Spinal cord (tissue), 9 donors: ENCODE measurements at regions not wholly inside any gene's neighbourhood (a gene's known extent, or its start where the extent isn't known, plus 50 kb on each side); places are given as distances from the start of the nearest gene placed in this dataset.
A peak's percentile ranks its signal among the peaks of the same experiment; 100 is the strongest.

Experiments
- DNase-seq, 6 donors: peaks; one replicate each; pipeline versions ENCODE4 v3.0.0 to v3.0.0-alpha.2; 2013 to 2015; ENCODE audit warnings: low spot score in 6 of 6, low read depth in 4 of 6
- H3K27ac ChIP-seq: one replicate; pipeline ENCODE4 v1.5.1; 2013; ENCODE audit warnings: low read depth, low read length, control low read depth
- H3K27me3 ChIP-seq: one replicate; pipeline ENCODE4 v1.6.1; 2013; ENCODE audit warnings: low read length; ENCODE audit not compliant: control insufficient read depth, insufficient read depth
- H3K36me3 ChIP-seq: one replicate; pipeline ENCODE4 v1.6.1; 2013; ENCODE audit warnings: low read length; ENCODE audit not compliant: control insufficient read depth, insufficient read depth
- H3K4me1 ChIP-seq: one replicate; pipeline ENCODE4 v1.6.1; 2013; ENCODE audit warnings: low read length; ENCODE audit not compliant: control insufficient read depth, insufficient read depth
- H3K4me3 ChIP-seq: one replicate; pipeline ENCODE4 v1.5.1; 2013; ENCODE audit warnings: low read depth, low read length, control low read depth
- H3K9me3 ChIP-seq: one replicate; pipeline ENCODE4 v1.6.1; 2013; ENCODE audit warnings: low read length; ENCODE audit not compliant: control insufficient read depth, insufficient read depth
- WGBS: methylation state at CpG from one replicate; pipeline ENCODE4 v1.1.5; 2013; ENCODE audit warnings: missing lambda C conversion rate; ENCODE audit not compliant: insufficient coverage; 5-methylcytosine and 5-hydroxymethylcytosine counted together
- donor health status: healthy.

DNA sequence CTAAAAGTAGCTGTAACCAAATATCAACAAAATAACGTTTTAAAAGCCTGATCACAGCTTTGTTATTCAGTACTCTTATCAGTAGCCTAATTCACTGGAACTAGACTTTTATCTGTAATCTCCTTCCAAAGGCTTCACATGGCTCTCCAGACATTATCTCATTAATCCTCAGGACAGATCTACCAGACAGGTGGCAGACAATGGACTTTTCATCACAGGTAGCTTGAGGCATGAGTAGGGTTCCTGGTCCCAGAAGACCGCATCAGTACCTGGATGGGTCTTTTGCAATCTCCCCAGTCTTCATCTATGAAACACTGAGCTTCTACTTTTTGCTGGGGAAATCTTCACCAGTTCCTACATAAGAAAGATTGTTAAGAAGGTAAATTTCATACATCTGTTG, 132.2 kb upstream of the FOXD3 start:
- H3K36me3 ChIP-seq: no peaks in the 10 kb centered on the region
- H3K4me3 ChIP-seq: no peak overlapping the region
- WGBS: 0% methylated on average over 1 of the region's 2 CpGs
- no peak overlapping the region for H3K27ac ChIP-seq
- peaks cover 2% of the 10 kb centered on the region for H3K27me3 ChIP-seq
- H3K9me3 ChIP-seq: no peaks in the 10 kb centered on the region
- H3K4me1 ChIP-seq: no peaks in the 10 kb centered on the region
- no peak for DNase-seq

DNA sequence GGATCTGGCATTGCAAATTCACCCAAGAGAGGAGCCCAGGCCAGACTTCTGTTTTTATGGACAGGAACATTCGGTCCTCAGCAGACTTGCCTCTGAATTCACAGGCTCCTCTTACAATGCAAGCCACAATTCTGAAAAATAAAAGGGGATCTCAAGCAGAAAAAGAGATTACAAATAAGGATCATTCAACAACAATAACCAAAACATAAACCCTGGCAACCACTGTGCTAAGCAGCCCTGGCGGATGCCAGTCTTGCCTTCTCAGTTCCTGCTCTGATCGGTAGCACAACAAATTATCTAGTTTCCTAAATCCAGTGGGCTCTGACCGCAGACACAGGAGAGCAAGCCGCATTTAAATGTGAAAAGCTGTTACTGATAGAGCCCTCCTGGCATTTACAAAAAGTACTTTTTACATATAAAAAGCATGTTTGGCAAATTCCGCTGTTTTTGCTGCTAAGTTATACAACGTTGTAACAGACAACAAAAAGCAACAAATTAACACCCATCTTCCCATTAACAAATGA, 123.4 kb upstream of the FOXD3 start:
- Histone ChIP-seq H3K27ac (no peak overlapping the region), H3K27me3 (no peaks in the 10 kb centered on the region), H3K9me3 (no peaks in the 10 kb centered on the region), H3K4me1 (peaks cover 4% of the 10 kb centered on the region), H3K4me3 (no peak overlapping the region), H3K36me3 (no peaks in the 10 kb centered on the region)
- peak in 4 of 6 donors; percentile 12 to 61 (median 36) for DNase-seq
- WGBS: 9% methylated on average over 4 of the region's 7 CpGs

DNA sequence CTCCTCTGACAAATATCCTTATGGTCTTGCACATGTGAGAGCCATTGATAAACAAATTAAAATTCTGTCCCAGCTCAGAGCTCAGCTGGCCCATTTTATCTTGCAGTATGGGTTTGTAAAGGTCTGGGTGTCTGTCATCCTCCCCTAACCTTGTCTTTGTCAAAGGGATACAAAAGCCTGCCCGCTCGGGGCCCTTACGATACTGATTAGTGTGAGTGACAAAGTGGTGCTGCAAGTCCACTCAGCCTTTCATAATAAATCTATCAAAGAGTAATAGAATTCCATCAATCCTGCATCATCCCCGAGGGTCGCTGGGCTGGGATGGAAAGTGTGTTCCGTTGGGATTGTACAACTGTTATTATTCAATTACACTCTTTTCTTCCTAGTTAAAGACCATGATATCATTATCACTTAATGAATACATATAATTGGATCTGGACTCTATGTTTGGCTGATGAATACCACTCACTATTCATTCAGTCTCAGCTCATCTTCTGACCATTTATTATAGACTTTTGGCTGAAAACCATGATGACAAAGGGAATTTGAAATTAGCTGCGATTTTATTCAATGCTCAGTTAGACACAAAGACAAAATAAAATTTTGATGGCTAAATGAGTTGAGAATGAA, 122.5 kb upstream of the FOXD3 start:
- peak in 2 of 6 donors; percentile 21 to 61 for DNase-seq
- Histone ChIP-seq H3K27ac (no peak overlapping the region), H3K4me3 (no peak overlapping the region), H3K36me3 (no peaks in the 10 kb centered on the region), H3K4me1 (peaks cover 4% of the 10 kb centered on the region), H3K9me3 (no peaks in the 10 kb centered on the region), H3K27me3 (no peaks in the 10 kb centered on the region)
- no CpG with 5 or more reads among the region's 7 CpGs for WGBS

DNA sequence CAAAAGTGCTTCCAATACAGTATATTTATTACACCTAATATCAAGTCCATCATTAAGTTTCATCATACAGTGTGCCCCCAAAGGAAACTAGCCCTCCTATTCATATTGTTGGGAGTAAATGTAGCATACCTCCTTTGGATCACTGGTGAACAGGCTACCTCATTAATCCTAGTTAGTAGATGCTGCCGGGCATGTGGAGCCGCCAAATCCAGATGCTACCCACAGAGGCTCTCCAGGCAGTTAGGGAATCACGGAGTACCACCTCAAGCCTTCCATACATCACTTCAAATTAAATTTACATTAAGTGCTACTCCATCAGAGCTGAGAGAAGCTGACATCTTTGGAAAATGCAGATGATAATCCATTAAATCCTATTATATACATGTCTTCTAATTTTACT, 121.7 kb upstream of the FOXD3 start:
- H3K36me3 ChIP-seq: no peaks in the 10 kb centered on the region
- peaks cover 4% of the 10 kb centered on the region for H3K4me1 ChIP-seq
- no peak overlapping the region for H3K27ac ChIP-seq
- H3K4me3 ChIP-seq: no peak overlapping the region
- no peaks in the 10 kb centered on the region for H3K9me3 ChIP-seq
- 31% methylated on average over 3 of the region's 3 CpGs for WGBS
- peak in 2 of 6 donors; percentile 20 to 35 for DNase-seq
- no peaks in the 10 kb centered on the region for H3K27me3 ChIP-seq

DNA sequence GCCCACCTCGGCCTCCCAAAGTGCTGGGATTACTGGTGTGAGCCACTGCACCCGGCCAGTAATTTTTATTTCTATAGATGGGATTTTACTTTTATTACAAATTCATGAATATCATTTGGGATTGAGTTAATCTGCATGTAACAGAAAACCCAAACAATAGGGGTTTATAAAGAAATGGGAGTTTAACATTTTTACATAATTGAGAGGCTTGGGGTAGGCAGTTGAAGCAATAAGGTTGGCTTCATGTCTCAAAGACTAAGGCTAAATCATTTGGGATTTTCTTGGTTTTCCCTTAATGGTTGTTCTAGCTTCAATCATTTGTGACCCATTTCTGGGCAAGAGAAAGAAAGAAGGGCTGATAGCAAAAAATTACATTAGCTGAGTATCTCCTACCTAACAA, 118.7 kb upstream of the FOXD3 start:
- WGBS: no CpG with 5 or more reads among the region's 2 CpGs
- DNase-seq: no peak
- Histone ChIP-seq H3K9me3 (no peaks in the 10 kb centered on the region), H3K36me3 (no peaks in the 10 kb centered on the region), H3K27me3 (no peaks in the 10 kb centered on the region), H3K4me1 (peaks cover 3% of the 10 kb centered on the region), H3K4me3 (no peak overlapping the region), H3K27ac (no peak overlapping the region)

DNA sequence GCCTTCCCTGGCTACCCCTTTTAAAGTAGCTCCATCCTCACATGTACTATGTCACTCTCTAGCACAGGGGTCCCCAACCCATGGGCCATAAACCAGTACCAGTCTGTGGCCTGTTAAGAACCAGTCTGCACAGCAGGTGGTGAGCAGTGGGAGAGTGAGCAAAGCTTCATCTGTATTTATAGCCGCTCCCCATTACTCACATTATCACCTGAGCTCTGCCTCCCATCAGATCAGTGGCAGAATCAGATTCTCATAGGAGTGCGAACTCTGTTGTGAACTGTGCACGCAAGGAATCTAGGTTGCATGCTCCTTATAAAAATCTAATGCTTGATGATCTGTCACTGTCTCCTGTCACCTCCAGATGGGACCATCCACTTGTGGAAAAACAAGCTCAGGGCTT, 116.6 kb upstream of the FOXD3 start:
- Histone ChIP-seq H3K27ac (no peak overlapping the region), H3K9me3 (no peaks in the 10 kb centered on the region), H3K27me3 (peaks cover 2% of the 10 kb centered on the region), H3K4me3 (no peak overlapping the region), H3K4me1 (no peaks in the 10 kb centered on the region), H3K36me3 (no peaks in the 10 kb centered on the region)
- DNase-seq: no peak
- 100% methylated on average over 2 of the region's 3 CpGs for WGBS

DNA sequence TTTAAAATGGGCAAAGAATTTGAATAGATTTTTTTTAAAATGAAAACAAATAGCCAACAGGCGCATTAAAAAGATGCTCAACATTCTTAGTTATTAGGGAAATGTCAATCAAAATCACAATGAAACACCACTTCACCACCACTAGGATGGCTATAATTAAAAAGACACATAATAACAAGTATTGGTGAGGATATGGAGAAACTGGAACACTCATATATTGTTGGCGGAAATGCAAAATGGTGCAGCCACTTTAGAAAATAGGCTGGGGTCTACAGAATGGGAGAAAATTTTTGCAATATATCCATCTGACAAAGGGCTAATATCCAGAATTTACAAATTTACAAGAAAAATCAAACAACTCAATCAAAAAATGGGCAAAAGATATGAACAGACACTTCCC, 107.8 kb upstream of the FOXD3 start:
- Histone ChIP-seq H3K4me1 (no peaks in the 10 kb centered on the region), H3K27ac (no peak overlapping the region), H3K4me3 (no peak overlapping the region), H3K9me3 (no peaks in the 10 kb centered on the region), H3K27me3 (no peaks in the 10 kb centered on the region), H3K36me3 (no peaks in the 10 kb centered on the region)
- no peak for DNase-seq
- no CpG with 5 or more reads among the region's 2 CpGs for WGBS

DNA sequence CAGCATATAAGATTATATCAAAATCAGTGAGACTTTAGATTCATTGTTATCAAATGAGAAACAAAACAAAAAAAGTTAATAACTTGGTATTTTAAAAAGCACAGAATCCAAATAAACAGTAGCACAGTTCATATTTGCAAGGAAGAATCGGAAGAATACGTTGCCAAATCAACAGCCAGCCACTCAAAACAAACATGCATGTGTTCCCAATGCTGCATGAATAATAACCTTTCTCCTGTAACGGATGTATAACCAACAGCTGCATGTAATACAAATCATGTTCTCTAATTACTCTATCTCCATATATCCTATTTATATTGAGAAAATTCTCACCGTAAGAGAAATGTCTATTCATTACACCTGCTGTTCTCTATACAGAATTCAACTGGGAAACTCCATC, 98.9 kb upstream of the FOXD3 start:
- H3K9me3 ChIP-seq: no peaks in the 10 kb centered on the region
- WGBS: no CpG with 5 or more reads among the region's 4 CpGs
- H3K4me3 ChIP-seq: no peak overlapping the region
- no peaks in the 10 kb centered on the region for H3K36me3 ChIP-seq
- H3K27me3 ChIP-seq: no peaks in the 10 kb centered on the region
- no peaks in the 10 kb centered on the region for H3K4me1 ChIP-seq
- DNase-seq: no peak
- no peak overlapping the region for H3K27ac ChIP-seq

DNA sequence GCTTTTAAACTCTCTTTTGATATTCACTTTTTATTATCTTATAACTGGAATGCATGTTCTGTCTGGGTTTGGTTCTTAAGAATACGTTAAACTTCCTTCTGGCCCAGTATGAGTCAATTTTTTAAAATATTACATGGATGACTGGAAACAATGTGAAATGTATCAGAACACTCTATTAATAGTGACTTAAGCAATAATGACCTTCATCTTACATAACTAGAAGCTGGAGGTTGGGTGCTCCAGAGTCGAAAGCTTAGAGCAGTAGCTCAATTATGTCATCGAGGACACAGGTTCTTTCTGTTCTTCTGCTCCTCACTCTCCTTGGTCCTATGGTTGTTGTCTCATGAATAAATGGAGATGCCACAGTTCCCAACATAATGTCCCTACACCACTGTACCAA, 91.6 kb upstream of the FOXD3 start:
- no CpG with 5 or more reads among the region's 3 CpGs for WGBS
- H3K4me1 ChIP-seq: no peaks in the 10 kb centered on the region
- H3K27me3 ChIP-seq: no peaks in the 10 kb centered on the region
- no peak overlapping the region for H3K27ac ChIP-seq
- H3K4me3 ChIP-seq: no peak overlapping the region
- H3K36me3 ChIP-seq: no peaks in the 10 kb centered on the region
- peaks cover 2% of the 10 kb centered on the region for H3K9me3 ChIP-seq
- no peak for DNase-seq

DNA sequence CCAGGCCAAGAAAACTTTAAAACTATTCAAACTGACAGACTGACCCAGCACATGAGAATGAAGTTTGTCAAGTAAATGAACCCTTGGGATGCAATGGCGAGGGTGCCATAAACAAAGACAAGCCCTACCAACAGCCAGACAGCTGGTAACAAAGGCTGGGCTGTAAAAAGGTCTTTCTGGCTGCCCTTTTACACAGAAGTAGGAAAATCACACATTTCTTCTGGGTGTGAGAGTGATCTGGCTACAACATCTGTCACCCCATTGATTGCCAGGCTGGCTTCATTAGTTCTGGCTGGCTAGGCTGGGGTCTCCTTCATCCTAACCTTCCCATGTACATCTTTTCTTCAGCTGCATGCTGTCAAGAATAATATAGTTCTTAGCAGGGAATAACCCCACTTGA, 83.6 kb upstream of the FOXD3 start:
- peak in 1 of 6 donors; percentile 38 for DNase-seq
- Histone ChIP-seq H3K27me3 (no peaks in the 10 kb centered on the region), H3K27ac (no peak overlapping the region), H3K4me3 (no peak overlapping the region), H3K4me1 (no peaks in the 10 kb centered on the region), H3K36me3 (no peaks in the 10 kb centered on the region), H3K9me3 (peaks cover 2% of the 10 kb centered on the region)
- WGBS: no CpG with 5 or more reads among the region's 1 CpG
